Neural cell (in vitro differentiated cells): ENCODE measurements at regions not wholly inside any gene's neighbourhood (a gene's known extent, or its start where the extent isn't known, plus 50 kb on each side); places are given as distances from the start of the nearest gene placed in this dataset.
"Not testable (repeated sequence)": the region's sequence is repeated elsewhere in the genome, so short reads cannot be mapped to it uniquely, and the experiment has no call there.

Source experiments
- H2AFZ ChIP-seq: fragments of 200-600, 300-800 bp; sonication (generic), shearing (Covaris generic); 2 replicates; pipeline ENCODE4 v1.6.0; 2014; ENCODE audit warnings: low read depth, mild to moderate bottlenecking, antibody characterized with exemption, low read length, moderate library complexity
- H3F3A ChIP-seq: fragments of 200-600 bp; shearing (Covaris generic); 2 replicates; pipeline ENCODE4 v1.6.1; 2016; ENCODE audit warnings: mild to moderate bottlenecking, moderate library complexity, mixed read lengths, antibody characterized with exemption, low read length; ENCODE audit not compliant: insufficient read depth, poor library complexity, severe bottlenecking
- H3K27ac ChIP-seq: fragments of 200-600, 300-800 bp; sonication (generic), shearing (Covaris generic); 2 replicates; pipeline ENCODE4 v1.5.1; 2014; ENCODE audit warnings: mild to moderate bottlenecking, low read length, moderate library complexity
- H3K27me3 ChIP-seq: fragments of 300-800, 200-600 bp; sonication (generic), shearing (Covaris generic); 2 replicates; pipeline ENCODE4 v1.6.0; 2014; ENCODE audit warnings: mild to moderate bottlenecking, low read depth, low read length, moderate library complexity; ENCODE audit not compliant: insufficient read depth
- H3K36me3 ChIP-seq: fragments of 300-800, 200-600 bp; sonication (generic), shearing (Covaris generic); 2 replicates; pipeline ENCODE4 v1.5.1; 2014; ENCODE audit warnings: mild to moderate bottlenecking, antibody characterized with exemption, low read length, moderate library complexity; ENCODE audit not compliant: insufficient read depth
- H3K4me2 ChIP-seq: fragments of 300-800, 200-600 bp; sonication (generic), shearing (Covaris generic); 2 replicates; pipeline ENCODE4 v1.6.0; 2014; ENCODE audit warnings: mild to moderate bottlenecking, low read length
- H3K4me3 ChIP-seq: fragments of 300-800, 200-600 bp; sonication (generic), shearing (Covaris generic); 2 replicates; pipeline ENCODE4 v1.5.1; 2014; ENCODE audit warnings: mild to moderate bottlenecking, low read length, moderate library complexity
- H3K79me2 ChIP-seq: fragments of 200-600 bp; shearing (Covaris generic); replicated peaks from 2 replicates; pipeline ENCODE4 v1.6.0; 2014; ENCODE audit warnings: mild to moderate bottlenecking, low read length, moderate library complexity; ENCODE audit not compliant: insufficient read depth
- H3K9ac ChIP-seq: fragments of 300-800, 200-600 bp; sonication (generic), shearing (Covaris generic); 2 replicates; pipeline ENCODE4 v1.6.1; 2016; ENCODE audit warnings: mild to moderate bottlenecking, low read length, mixed read lengths
- H3K9me2 ChIP-seq: fragments of 200-600 bp; shearing (Covaris generic); 2 replicates; pipeline ENCODE4 v1.6.1; 2016; ENCODE audit warnings: mild to moderate bottlenecking, low read length, mixed read lengths; ENCODE audit not compliant: insufficient read depth
- H3K9me3 ChIP-seq: fragments of 200-600, 300-800 bp; sonication (generic), shearing (Covaris generic); 2 replicates; pipeline ENCODE4 v1.6.1; 2016; ENCODE audit warnings: mild to moderate bottlenecking, mixed run types, low read length, moderate library complexity, mixed read lengths
- H4K20me1 ChIP-seq: fragments of 200-600 bp; shearing (Covaris generic); 2 replicates; pipeline ENCODE4 v1.6.1; 2016; ENCODE audit warnings: mild to moderate bottlenecking, mixed run types; ENCODE audit not compliant: insufficient read depth
- EP300 ChIP-seq: fragments of 450-650 bp; conservative IDR thresholded peaks from 2 replicates; pipeline ENCODE4 v1.6.1; 2014; ENCODE audit warnings: antibody characterized with exemption, mild to moderate bottlenecking, moderate library complexity; ENCODE audit not compliant: poor library complexity, severe bottlenecking
- EZH2 ChIP-seq: fragments of 200-600, 300-800 bp; shearing (Covaris generic), sonication (generic); IDR thresholded peaks from 2 replicates; pipeline ENCODE4 v1.6.1; 2014; ENCODE audit warnings: antibody characterized with exemption, low read length, borderline replicate concordance, mild to moderate bottlenecking; ENCODE audit not compliant: insufficient read depth, poor library complexity, severe bottlenecking
- MXI1 ChIP-seq: fragments of 450-650 bp; conservative IDR thresholded peaks from 2 replicates; pipeline ENCODE4 v1.6.1; 2014; ENCODE audit warnings: antibody characterized with exemption, mild to moderate bottlenecking; ENCODE audit not compliant: poor library complexity, severe bottlenecking
- POLR2AphosphoS5 ChIP-seq: IDR thresholded peaks from 2 replicates; pipeline ENCODE4 v1.6.1; 2012
- RAD21 ChIP-seq: fragments of 450-650 bp; conservative IDR thresholded peaks from 2 replicates; pipeline ENCODE4 v1.6.1; 2014; ENCODE audit warnings: antibody characterized with exemption, mild to moderate bottlenecking, moderate library complexity
- SMC3 ChIP-seq: fragments of 450-650 bp; conservative IDR thresholded peaks from 2 replicates; pipeline ENCODE4 v1.6.1; 2014; ENCODE audit warnings: antibody characterized with exemption, mild to moderate bottlenecking, moderate library complexity; ENCODE audit not compliant: poor library complexity
- TAF1 ChIP-seq: IDR thresholded peaks from 2 replicates; pipeline ENCODE4 v1.6.1; 2012; ENCODE audit warnings: low read depth
- TF ChIP-seq, protein P1 (sequence below): fragments of 450-650 bp; IDR thresholded peaks from 2 replicates; pipeline ENCODE4 v1.5.1; 2014; ENCODE audit warnings: antibody characterized with exemption, mild to moderate bottlenecking, moderate library complexity; ENCODE audit not compliant: poor library complexity, severe bottlenecking
- TF ChIP-seq, protein P2 (sequence below): IDR thresholded peaks from 2 replicates; pipeline ENCODE4 v1.6.1; 2012; ENCODE audit warnings: borderline replicate concordance

GRCh38 chr16:31807086-31807485 is 66.5 kb upstream of the ZNF267 start:
- Histone ChIP-seq H3K27me3 (no peaks in the 10 kb centered on the region), H3K36me3 (no peaks in the 10 kb centered on the region), H2AFZ (no peak overlapping the region), H3K4me3 (no peak overlapping the region), H3K9me3 (no peaks in the 10 kb centered on the region), H3K9me2 (no peaks in the 10 kb centered on the region), H3K4me2 (no peak overlapping the region), H3K27ac (no peak overlapping the region), H3F3A (no peaks in the 10 kb centered on the region), H3K79me2 (no peaks in the 10 kb centered on the region), H4K20me1 (no peaks in the 10 kb centered on the region), H3K9ac (no peak overlapping the region)
- TF ChIP-seq SMC3 (no peak), EZH2 (no peak), EP300 (no peak), MXI1 (no peak), RAD21 (no peak), POLR2AphosphoS5 (no peak), TAF1 (no peak)
- TF ChIP-seq, protein P1, sequence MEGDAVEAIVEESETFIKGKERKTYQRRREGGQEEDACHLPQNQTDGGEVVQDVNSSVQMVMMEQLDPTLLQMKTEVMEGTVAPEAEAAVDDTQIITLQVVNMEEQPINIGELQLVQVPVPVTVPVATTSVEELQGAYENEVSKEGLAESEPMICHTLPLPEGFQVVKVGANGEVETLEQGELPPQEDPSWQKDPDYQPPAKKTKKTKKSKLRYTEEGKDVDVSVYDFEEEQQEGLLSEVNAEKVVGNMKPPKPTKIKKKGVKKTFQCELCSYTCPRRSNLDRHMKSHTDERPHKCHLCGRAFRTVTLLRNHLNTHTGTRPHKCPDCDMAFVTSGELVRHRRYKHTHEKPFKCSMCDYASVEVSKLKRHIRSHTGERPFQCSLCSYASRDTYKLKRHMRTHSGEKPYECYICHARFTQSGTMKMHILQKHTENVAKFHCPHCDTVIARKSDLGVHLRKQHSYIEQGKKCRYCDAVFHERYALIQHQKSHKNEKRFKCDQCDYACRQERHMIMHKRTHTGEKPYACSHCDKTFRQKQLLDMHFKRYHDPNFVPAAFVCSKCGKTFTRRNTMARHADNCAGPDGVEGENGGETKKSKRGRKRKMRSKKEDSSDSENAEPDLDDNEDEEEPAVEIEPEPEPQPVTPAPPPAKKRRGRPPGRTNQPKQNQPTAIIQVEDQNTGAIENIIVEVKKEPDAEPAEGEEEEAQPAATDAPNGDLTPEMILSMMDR, result no peak
- TF ChIP-seq, protein P2, sequence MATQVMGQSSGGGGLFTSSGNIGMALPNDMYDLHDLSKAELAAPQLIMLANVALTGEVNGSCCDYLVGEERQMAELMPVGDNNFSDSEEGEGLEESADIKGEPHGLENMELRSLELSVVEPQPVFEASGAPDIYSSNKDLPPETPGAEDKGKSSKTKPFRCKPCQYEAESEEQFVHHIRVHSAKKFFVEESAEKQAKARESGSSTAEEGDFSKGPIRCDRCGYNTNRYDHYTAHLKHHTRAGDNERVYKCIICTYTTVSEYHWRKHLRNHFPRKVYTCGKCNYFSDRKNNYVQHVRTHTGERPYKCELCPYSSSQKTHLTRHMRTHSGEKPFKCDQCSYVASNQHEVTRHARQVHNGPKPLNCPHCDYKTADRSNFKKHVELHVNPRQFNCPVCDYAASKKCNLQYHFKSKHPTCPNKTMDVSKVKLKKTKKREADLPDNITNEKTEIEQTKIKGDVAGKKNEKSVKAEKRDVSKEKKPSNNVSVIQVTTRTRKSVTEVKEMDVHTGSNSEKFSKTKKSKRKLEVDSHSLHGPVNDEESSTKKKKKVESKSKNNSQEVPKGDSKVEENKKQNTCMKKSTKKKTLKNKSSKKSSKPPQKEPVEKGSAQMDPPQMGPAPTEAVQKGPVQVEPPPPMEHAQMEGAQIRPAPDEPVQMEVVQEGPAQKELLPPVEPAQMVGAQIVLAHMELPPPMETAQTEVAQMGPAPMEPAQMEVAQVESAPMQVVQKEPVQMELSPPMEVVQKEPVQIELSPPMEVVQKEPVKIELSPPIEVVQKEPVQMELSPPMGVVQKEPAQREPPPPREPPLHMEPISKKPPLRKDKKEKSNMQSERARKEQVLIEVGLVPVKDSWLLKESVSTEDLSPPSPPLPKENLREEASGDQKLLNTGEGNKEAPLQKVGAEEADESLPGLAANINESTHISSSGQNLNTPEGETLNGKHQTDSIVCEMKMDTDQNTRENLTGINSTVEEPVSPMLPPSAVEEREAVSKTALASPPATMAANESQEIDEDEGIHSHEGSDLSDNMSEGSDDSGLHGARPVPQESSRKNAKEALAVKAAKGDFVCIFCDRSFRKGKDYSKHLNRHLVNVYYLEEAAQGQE, result no peak

GRCh38 chr16:31810863-31811262 is 62.7 kb upstream of the ZNF267 start:
- TF ChIP-seq, protein P2, result no peak
- TF ChIP-seq RAD21, result no peak
- TF ChIP-seq SMC3, result no peak
- no peak for TF ChIP-seq EP300
- TF ChIP-seq, protein P1, result no peak
- no peak for TF ChIP-seq POLR2AphosphoS5
- H3K27ac ChIP-seq, result no peak overlapping the region
- H3K79me2 ChIP-seq, result no peaks in the 10 kb centered on the region
- no peak overlapping the region for H3K9ac ChIP-seq
- H3K4me3 ChIP-seq, result no peak overlapping the region
- H2AFZ ChIP-seq, result no peak overlapping the region
- no peaks in the 10 kb centered on the region for H3K9me2 ChIP-seq
- no peak overlapping the region for H3K4me2 ChIP-seq
- no peaks in the 10 kb centered on the region for H3K27me3 ChIP-seq
- no peaks in the 10 kb centered on the region for H3K36me3 ChIP-seq
- H4K20me1 ChIP-seq, result no peaks in the 10 kb centered on the region
- H3F3A ChIP-seq, result no peaks in the 10 kb centered on the region
- no peaks in the 10 kb centered on the region for H3K9me3 ChIP-seq

GRCh38 chr16:31816141-31816540 is 57.5 kb upstream of the ZNF267 start:
- not testable (repeated sequence) for H3K79me2 ChIP-seq, H2AFZ ChIP-seq, H3K27ac ChIP-seq, H3K9ac ChIP-seq, H3K9me3 ChIP-seq, H3K27me3 ChIP-seq, H3F3A ChIP-seq, H3K4me2 ChIP-seq, H3K9me2 ChIP-seq, H3K4me3 ChIP-seq, H4K20me1 ChIP-seq, H3K36me3 ChIP-seq
